ENCODE measurements at regions not wholly inside any gene's neighbourhood (a gene's known extent, or its start where the extent isn't known, plus 50 kb on each side); places are given as distances from the start of the nearest gene placed in this dataset.

GRCh38 chr2:122028371-122029100, 273.1 kb downstream of the TSN start:
- no peak for TF ChIP-seq CTCF (IDR thresholded peaks at IDR 0.05)
- TF ChIP-seq EZH2 (IDR thresholded peaks at IDR 0.05) = no peak

Measured in neural progenitor cell (in vitro differentiated cells).